ENCODE measurements at regions not wholly inside any gene's neighbourhood (a gene's known extent, or its start where the extent isn't known, plus 50 kb on each side); places are given as distances from the start of the nearest gene placed in this dataset.
"Not testable (repeated sequence)": the region's sequence is repeated elsewhere in the genome, so short reads cannot be mapped to it uniquely, and the experiment has no call there.

DNA sequence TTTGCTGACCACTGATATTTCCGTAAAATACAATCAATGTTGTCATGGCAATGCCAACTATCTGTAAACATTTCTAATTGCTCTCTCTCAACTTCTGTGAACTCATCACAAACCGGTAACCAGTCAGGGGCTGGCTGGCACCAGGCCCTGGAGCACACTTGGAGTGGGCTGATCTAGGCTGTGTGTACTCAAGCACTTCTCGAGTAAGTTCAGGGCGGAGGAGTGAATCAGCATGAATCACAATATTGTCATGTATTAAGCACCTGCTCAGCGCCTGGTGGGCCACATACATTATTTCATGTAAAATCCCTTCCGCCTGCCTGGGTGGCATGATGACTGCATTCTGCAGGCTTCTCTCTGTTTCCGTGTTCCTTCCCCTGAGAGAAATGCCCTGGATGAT lies 212.4 kb downstream of the FOXD2 start:
- no peak for DNase-seq (ENCODE audit: extremely low spot score, insufficient read length, low read depth)
- FAIRE-seq, result no peak

DNA sequence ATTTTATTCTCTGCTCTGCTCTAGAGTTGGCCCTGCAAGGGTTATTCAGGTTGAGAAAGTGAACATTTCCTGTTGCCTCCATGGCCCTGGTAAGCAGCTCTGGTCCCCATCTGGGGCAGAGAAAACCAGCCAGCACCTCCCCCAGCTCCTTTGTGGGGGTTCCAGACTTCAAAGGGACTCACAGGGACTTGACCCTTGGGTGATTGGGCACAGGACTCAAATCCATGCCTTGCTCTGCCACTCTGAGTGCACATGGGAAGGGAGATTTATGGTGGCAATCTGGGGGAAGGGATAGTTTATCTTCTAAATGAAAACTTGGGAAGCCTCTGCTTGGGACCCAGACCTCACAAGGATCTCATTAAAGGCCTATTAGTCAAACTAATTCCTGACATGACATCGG lies 212.8 kb downstream of the FOXD2 start:
- FAIRE-seq, result no peak

DNA sequence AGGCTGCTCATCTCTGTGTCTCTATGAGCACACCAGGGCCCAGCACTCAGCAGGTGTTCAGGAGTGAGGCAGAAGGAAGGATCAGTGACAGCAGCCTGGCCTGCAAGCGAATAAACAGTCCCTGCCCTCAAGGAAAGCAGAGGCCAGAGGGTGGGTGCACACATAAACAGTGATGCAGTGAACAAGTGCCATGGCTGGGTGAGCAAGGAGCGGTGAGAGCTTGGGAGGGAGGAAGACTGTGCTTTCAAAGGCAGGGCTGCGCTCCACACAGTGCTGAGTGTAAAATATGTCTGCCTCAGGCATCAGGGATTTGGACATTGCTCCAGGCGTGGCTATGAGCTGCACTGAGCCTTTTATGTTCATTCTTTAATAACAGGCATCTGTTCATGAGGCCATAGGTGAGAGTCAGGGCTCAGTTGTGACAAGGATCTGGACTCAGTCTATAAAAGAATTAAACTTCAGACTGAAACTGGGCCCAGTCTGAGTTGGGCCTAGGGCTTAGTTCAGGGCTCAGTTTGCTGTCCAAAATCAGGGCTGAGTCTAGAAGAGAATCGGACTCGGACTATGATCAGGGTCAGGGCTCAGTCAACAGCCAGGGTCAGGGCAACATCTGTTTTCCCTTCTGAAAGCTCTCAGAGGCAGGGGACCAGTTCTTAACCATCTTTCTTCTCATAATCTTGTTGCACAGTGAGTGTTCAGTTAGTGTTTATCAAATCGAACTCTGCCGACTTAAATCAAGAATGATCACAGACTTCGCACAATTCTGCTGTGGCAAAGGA lies 213.7 kb downstream of the FOXD2 start:
- DNase-seq (ENCODE audit: extremely low spot score, insufficient read length, low read depth) (no peak), FAIRE-seq (no peak)

More for the DNA sequence above, 212.8 kb downstream of the FOXD2 start:
- no peak for DNase-seq (ENCODE audit: extremely low spot score, insufficient read length, low read depth)

DNA sequence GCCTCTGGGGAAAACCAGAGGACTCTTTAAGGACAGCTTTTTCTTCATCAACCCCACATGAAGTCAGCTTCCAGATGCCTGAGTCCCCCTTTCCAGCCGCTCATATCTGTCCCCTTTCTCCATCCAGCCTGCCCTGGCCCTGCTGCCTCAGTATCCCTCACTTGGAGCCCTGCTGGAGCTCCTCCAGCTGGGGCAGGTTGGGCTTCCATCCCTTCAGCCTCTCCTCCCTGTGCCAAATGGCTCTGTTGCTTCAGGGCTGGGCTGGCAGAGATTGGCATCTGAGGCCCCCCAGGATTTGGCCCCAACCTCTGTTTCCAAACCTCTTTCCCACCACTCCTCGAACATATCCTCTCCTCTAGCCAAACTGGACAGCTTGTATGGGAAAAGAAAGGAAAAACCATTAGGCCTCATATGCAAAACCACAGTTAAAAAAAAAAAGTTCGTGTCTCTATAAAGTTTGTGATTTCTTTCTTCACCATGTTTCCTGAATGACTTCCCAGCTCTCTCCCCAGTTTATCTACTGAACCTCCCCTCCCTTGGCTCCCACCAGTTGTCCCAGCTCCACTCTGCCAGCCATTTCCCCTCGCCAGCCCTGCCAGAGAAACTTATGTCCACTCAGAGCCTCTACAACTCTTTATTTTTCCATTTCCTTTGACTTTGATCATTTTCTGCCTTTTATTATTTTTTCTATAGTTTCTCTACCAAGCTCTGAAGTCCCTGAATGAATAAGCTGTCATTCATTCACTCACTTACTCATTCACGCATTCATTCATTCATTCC lies 217.9 kb downstream of the FOXD2 start:
- FAIRE-seq, result no peak

DNA sequence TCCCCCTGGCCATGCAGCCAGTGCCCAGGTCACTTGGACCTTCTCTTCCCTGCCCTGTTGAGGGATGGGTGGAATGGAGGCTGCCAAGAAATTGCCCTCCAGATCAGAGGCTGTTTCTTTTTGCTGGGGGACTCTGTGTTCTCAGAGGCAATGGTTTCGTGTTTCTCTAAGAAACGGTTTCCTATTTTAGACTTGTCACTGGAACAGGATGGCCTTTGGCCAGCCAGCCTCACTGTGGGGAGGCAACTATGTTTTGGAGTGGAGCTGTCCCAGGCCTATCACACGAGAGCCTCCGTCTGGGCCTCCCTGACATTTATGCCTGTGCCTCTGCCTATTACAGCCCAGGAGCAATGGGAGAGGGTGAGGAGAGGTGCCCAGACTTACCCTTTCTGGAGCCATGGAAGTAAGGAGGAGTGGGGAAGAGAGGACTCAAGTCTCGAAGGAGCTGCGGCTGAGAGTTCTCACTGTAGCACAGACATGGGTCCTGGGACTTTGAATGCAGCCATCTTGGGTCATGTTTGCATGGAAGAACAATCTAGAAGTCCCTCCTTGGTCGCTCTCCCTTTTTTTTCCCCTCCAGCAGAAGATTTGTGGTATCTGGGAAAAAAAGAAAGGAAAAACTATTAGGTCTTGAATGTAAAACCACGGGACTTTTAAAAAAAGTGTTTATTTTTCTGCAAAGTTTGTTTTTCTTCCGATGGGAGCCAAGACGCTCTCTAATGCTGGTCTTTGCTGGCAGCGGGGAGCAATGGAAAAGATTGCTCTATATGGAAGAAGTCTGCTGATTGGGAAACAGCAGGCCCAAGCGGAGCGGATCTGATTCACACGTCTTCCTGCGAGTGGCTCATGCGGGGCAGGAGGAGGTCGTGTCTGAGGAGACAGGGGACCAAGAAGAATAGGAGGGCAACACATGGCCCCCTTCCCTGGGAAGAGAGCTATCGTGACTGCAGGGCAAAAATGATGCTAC lies 219.2 kb downstream of the FOXD2 start:
- no peak for DNase-seq (ENCODE audit: extremely low spot score, insufficient read length, low read depth)
- FAIRE-seq, result no peak

More for the DNA sequence above, 217.9 kb downstream of the FOXD2 start:
- DNase-seq (ENCODE audit: extremely low spot score, insufficient read length, low read depth), result no peak

DNA sequence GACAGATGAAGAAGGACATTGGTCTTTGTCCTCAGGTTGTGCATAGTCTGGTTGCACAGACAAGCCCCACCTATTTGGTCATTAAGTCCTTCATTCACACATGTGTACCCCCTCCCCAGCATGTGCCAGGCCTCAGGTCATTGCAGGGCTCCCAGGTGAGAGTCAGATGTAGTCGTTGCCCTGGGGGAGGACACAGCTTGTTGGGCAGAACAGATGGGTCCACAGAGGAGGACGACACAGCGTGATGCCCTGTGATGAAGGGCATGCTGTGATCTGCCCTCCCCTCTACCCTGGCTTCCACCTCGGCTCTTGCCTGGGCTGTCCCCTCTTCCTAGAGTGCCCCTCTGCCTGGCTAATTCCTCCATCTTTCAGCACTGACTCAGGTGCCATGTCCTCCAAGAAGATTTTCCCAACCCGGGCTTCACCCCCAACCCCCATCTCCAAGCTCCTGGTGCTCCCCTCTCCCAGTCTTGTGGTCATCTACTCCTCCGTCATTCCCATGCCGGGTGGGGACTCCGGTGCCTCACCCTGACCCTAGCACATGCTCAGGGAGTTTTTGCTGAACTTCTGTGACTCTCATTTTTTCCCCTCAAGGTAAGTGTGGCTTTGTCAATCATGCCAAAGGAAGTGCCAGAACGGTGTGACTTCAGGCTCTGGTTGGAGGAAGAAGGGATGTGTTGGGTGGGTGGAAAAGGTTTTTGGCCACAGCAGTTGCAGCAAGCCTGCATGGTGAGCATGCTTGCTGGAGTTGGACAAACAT lies 220.5 kb downstream of the FOXD2 start:
- no peak for DNase-seq (ENCODE audit: extremely low spot score, insufficient read length, low read depth)
- no peak for FAIRE-seq

DNA sequence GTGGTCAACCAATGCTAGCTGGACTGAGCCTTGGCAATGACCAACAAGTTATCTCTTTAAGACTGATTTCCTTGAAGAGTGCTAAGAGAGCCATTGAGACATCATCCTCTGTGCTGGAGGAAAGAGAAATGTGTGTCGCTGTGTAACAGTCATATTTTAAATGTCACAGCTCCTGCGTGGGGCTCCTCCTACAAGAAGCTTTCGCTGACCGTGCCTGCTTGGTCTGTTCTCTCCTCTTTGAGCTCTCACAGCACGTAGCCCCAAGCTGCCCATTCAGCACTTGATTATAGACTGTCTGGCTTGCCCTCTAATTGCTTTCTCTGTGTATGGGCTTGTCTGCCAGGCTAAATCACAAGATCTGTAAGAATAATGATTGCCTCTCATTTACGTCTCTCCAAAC lies 221.3 kb downstream of the FOXD2 start:
- DNase-seq (ENCODE audit: extremely low spot score, insufficient read length, low read depth) (no peak), FAIRE-seq (no peak)

DNA sequence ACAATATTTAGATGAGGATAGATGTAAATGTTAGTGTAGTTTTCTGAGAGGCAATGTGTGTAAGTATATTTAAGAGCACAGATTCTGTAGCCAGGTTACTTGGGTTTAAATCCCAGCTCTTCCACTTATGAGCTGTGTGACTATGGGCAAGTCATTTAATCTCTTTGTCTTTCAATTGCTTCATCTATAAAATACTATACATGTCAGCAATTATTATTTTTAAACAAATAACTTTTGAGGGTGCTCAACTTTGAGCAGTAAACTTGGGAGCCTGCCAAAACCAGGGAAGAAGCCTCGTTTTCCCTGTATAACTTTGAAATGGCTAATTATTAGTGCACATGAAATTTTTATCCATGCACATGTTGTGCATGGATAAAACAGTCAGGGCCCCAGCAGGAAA lies 222.8 kb downstream of the FOXD2 start:
- no peak for DNase-seq (ENCODE audit: extremely low spot score, insufficient read length, low read depth)
- FAIRE-seq, result no peak

DNA sequence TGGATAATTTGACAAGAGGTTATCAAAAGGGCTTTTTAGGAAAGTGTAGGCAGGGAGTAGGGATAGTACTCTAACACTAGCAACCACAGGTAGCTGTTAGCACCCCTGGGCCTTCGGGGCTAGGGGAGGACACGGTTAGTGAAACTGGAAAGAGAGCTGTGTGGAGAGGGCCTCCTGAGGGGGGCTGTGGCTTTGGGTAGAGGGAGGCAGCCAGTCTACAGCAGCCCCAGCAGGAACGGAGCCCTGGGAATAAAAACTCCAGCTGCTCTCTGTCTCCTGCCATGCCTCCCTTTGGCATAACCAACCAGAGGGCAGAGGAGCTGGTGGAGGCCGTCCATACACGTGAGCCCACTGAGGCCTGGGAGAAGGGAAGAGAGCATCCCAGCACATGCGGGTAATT lies 223.2 kb downstream of the FOXD2 start:
- FAIRE-seq (no peak), DNase-seq (ENCODE audit: extremely low spot score, insufficient read length, low read depth) (no peak)

DNA sequence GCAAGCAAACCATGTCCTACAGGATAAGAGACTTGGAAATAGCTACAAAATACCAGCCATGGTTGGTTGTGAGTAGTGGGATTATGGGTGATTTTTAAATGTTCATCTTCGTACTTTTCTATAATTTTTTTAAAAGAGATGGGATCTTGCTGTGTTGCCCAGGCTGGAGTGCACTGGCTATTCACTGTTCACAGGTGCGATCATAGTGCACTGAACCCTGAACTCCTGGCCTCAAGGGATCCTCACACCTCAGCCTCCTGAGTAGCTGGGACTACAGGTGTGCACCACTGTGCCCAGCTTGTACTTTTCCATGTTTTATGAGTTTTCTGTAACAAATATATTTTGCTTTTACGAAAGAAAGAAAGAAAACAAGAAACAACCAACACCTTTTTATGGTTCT lies 224.2 kb downstream of the FOXD2 start:
- no peak for DNase-seq (ENCODE audit: extremely low spot score, insufficient read length, low read depth)
- FAIRE-seq, result no peak

DNA sequence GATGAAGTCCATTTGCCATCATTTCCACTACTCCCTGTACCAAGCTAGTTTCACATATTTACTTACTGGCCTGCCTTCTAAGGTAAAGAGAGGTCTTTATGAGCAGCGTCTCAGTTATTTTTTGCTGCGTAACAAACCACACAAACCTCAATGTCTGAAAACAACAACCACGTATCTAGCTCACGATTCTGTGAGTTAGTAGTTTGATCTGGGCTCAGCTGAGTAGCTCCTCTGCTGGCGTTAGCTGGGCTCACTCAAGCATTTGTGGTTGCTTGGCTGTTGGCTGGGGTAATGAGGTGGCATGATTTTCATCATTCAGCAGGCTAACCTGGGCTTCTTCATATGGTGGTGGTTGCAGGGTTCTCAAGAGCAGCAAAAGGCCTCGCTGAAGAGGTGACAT lies 225.4 kb downstream of the FOXD2 start:
- DNase-seq (ENCODE audit: extremely low spot score, insufficient read length, low read depth), result no peak
- no peak for FAIRE-seq

DNA sequence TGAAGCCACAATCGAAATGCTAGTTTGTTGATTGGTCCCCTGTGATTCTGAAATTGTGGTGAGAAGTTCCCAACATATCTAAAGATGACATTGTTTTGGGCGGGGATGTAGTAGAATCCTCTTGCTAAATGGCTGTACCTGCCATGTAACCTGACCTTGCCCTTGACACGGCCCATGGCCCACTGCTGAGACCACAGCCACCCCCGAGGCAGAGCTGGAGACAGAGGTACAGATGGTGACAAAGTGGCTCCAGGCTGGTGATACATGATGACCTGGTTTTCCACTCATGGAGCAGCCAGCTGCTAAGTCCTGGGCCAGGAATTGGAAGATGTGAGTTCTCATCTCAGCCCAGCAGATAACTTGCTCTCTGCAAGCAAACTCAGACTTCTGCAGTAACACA lies 226.5 kb downstream of the FOXD2 start:
- no peak for FAIRE-seq
- no peak for DNase-seq (ENCODE audit: extremely low spot score, insufficient read length, low read depth)

DNA sequence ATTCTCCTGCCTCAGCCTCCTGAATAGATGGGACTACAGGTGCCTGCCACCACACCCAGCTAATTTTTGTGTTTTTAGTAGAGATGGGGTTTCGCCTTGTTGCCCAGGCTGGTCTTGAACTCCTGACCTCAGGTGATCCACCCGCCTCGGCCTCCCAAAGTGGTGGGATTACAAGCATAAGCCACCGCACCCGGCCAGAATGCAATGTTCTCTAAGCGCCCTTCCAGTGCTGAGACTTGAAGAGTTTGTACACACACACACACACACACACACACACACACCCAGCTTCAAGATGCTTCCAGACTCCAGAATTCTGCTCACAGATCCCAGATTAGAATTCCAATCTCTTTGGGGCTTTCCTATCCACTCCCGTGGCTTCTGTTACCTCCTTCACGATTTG lies 227.1 kb downstream of the FOXD2 start:
- FAIRE-seq; DNase-seq (ENCODE audit: extremely low spot score, insufficient read length, low read depth): not testable (repeated sequence)

DNA sequence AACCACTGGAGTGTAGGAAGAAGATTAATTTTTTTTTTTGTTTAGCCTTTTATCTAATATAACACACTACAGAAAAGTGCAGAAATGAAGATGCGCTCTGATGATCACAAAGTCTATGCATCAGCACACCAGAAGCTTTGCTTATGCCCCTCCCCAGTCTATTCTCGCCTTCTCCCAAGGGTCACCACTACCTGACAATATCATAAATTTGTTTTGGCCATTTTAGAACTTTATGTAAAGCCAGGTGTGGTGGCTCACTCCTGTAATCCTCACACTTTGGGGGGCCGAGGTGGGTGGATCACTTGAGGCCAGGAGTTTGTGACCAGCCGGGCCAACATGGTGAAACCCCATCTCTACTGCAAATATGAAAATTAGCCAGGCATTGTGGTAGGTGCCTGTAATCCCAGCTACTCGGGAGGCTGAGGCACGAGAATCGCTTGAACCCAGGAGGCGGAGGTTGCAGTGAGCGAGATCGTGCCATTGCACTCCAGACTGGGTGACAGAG lies 231.3 kb downstream of the FOXD2 start:
- FAIRE-seq, result no peak
- DNase-seq (ENCODE audit: extremely low spot score, insufficient read length, low read depth), result no peak

DNA sequence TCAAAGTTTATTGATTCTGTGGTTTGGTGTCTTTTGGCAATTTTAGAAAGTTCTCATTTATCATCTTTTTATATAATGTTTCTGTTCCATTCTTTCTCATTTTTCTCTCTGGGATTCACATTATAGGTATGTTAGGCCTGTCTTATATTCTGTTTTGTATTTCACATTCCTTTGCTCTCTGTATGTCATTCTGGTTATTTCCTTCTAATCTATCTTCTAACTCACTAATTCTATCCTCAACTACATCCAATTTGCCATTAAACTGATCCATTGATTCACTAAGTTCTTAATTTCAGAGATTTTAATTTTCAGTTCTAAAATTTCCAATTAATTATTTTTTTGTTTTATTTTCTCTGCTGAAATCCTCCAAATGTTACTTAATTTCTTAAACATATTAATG lies 234.8 kb downstream of the FOXD2 start:
- DNase-seq (ENCODE audit: extremely low spot score, insufficient read length, low read depth) (no peak), FAIRE-seq (no peak)

DNA sequence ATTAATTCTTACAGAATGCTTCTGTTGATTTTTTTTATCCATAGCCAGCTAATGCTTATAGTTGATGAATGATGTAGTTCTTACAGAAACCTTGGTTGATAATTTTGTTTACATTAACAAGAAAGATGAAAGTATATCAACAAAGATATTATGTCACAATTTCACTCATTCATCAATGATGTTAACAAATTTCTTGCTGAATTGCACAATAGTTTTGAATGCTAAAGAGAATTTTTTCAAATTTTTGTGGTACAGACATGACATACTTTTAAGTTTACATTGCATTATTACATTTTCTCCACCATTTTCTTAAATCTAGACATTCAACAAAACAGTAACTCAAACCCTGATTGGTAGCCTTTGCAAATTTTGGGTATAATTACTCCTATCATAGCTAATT lies 236.3 kb downstream of the FOXD2 start:
- DNase-seq (ENCODE audit: extremely low spot score, insufficient read length, low read depth) (no peak), FAIRE-seq (no peak)

DNA sequence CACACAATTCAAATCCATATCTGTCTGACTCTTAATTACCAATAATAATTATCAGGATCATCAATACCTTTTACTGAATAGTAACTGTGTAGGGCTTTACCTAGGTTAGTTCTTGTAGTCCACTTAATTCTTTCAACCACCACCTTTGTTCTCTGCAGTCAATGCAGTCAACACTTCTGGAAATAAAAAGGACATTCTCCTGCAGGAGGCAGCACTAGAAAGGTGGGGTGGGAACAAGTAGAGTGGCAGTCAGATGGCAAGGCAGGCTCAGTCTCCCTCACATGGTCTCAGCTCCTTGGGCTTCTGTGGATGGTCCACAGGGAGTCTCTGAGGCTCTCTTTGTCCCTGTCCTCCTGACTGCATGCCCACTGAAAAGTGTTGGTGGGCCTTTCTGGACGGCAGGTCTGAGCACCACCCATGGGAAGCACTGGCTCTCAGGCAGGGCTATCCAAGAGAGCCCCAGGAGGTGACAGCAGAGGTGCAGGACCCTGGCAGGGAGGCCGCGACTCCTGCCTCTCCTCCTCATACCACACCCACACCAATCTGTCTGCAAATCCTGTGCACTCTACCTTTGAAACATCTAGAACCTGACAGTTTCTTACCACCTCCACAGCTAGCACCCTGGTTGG lies 237.3 kb downstream of the FOXD2 start:
- no peak for DNase-seq (ENCODE audit: extremely low spot score, insufficient read length, low read depth)
- no peak for FAIRE-seq

DNA sequence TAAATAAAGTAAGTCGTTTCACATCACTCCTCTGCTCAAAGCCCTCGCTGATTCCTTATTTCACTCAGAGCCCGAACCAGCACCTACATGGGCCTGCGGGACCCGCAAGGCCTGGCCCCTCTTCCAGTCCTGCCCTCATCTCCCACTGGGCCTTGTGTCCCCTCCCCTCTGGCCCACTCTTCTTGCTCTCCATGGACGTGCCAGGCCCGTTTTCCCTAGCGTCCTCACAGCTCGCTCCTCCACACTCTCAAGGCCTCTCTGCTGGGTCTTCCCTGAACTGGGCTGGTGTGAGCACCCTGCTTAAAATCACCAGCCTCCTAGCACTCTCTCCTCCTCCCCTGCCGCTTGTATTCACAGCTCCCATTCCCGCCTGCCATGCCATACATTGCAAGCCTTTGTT lies 237.9 kb downstream of the FOXD2 start:
- no peak for DNase-seq (ENCODE audit: extremely low spot score, insufficient read length, low read depth)
- FAIRE-seq, result no peak
